NCI-H187 (cell line): ENCODE measurements at regions not wholly inside any gene's neighbourhood (a gene's known extent, or its start where the extent isn't known, plus 50 kb on each side); places are given as distances from the start of the nearest gene placed in this dataset.
"Not testable (repeated sequence)": the region's sequence is repeated elsewhere in the genome, so short reads cannot be mapped to it uniquely, and the experiment has no call there.

Source experiments
- DNase-seq, 2 experiments: peaks; one replicate each; lab custom pipeline; 2025; lab: John Stamatoyannopoulos, UW

DNA sequence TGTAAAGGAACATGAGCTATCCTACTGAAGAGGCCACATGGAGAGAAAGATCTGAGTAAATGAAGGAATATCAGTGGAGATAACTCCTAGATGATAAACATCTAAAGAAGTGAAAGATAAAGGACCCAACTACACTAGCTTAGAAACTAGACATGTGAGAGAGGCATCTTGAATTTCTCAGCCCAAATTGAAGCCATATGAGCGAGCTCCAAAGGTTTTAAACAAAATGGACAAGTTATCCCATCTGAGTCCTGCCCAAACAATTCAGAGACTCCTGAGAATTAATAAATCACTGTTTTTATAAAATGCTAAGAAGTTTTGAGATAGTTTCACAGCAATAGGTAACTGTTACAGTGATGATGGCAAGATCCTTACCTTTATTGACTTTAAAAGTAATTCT, 438.9 kb downstream of the NAV3 start:
- DNase-seq = no peak

- no peak for DNase-seq
These were observed 440.9 kb downstream of the NAV3 start for GRCh38 chr12:78271546-78271945.

- DNase-seq = no peak
These were observed 445.2 kb downstream of the NAV3 start for GRCh38 chr12:78275886-78276285.

GRCh38 chr12:78278706-78279190, 448.1 kb downstream of the NAV3 start:
- no peak for DNase-seq

- DNase-seq = no peak
These were observed 448.9 kb downstream of the NAV3 start for GRCh38 chr12:78279567-78279966.

DNA sequence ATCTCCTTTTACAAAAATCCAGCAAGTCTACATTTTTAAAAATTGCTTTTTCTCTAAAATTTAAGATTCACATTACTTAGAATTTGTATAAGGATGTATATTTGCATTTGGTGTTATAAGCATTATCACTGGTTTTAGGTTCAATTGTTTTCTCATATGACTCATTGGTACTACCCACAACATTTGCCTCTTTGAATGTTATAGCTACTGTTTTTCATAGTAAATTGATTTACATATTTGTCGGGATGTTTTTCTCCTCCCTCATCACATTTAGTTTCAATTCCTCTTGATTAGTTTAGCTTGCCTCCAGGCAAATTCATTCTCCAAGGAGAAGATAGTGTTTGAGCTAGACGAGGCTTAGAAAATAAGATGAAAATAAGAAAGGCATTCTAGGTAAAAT, 450.4 kb downstream of the NAV3 start:
- DNase-seq = not testable (repeated sequence)

- DNase-seq = no peak
These were observed 453.7 kb downstream of the NAV3 start for GRCh38 chr12:78284417-78284816.

GRCh38 chr12:78290606-78291345, 460.1 kb downstream of the NAV3 start:
- no peak for DNase-seq

- no peak for DNase-seq
These were observed 462.5 kb downstream of the NAV3 start for GRCh38 chr12:78293059-78293686.

- not testable (repeated sequence) for DNase-seq
These were observed 470.6 kb downstream of the NAV3 start for GRCh38 chr12:78301282-78301681.

- DNase-seq = no peak
These were observed 475.1 kb downstream of the NAV3 start for GRCh38 chr12:78305808-78306207.

DNA sequence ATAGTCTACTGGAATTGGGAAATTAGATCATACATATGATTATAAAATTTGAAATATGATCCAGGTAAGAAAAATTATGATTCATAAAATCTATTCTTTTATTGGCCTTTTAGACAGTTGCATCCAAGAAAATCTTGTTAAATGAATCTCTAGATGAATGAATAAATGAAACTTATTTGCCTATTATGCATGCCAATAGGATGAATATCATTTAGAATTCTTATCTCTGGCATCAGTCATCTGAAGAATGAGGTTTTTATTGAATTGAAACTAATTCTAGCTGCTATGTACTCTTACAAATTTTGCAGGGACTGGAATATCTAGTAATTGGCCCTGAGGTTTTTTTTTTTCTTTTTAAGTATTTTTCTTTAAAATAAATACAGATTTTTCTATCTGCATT, 475.5 kb downstream of the NAV3 start:
- no peak for DNase-seq

DNA sequence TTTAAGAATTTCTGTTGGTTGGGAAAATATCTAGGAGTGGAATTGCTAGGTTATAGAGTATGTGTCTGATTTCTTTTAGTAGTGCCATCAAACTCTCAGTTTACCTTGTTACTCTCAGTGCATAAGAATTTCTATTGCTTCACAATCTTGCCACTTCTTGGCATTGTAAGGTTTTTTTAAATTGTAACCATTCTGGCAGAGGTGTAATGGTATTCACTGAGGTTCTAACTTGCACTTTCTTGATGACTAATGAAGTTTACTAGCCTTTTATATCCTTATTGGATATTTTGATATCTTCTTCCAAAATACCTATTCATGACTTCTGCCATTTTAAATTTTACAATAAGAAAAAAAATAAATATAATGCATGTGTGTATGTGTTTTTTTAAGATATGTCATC, 478.0 kb downstream of the NAV3 start:
- DNase-seq = no peak

DNA sequence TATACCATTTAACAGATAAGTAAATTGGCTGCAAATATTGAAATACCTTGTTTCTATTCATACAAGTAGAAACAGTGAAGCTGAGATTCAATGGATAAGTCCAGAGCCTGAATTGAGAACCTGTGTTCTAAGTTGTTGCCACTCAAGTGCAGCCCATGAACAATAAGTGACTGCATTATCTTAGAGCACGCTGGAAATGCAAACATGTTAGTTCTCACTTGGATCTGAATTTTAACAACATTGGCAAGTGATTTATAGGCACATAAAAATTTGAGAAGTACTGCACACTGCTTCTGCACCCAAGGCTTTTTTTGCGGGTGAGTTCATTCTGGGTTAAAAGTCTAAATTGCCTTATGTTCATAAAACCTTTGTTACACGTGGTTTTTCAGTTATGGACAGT, 484.3 kb downstream of the NAV3 start:
- peak; percentile 53 to 77 for DNase-seq

DNA sequence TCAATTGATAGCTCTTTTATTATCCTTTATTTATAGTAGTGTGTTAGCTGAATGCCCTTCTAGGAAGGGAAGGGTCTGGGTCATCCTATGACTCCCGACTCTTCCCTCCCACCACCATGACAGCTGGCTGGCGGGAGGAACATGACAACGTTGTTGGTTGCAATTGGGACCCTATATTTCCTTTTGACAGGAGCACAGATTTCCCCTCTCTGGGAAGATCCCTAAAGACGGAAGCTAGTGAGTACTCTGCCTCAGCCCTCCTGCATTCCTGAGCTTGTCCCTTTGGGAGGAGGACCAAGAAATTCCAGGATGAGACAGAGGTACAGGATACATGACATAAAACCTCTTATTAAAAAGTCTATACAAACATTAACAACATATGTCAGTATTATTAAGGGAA, 485.4 kb downstream of the NAV3 start:
- DNase-seq = no peak

DNA sequence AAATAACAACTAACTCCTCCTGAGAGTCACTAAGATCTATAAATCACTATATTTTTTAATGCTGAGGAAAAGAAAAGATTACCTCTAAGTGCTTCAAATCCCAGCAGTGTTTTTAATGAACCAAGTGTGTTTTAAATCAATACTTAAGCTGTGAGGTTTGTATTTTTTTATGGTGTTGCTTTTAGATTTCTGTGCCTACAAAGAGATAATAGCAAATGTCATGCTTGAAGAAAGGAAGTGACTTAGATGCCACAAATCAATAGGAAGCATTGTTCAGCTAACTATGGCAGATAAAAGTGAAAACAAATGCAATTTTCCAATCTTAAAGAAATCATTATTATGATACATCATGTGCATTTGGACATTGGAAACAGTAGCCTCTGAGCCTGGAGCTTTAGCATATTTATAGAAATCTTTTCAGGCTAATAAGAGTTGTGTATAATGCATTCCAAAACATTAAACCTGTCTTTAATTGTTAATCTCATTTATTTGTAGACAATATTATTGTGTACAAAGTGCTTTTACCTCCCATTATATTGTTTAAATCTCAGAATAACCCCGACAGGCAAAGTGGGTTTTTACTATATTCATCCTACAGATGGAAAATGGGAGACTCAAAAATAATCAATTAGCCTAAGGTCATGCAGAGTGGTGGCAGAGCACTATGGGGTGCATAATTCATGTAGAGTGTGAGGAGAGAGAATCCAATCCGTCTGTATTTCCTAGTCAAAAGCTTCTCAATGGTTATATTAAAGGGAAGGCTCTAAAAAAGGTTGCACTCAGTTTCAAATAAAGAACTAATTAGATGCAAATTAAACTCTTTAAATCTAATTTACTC, 486.2 kb downstream of the NAV3 start:
- no peak for DNase-seq

DNA sequence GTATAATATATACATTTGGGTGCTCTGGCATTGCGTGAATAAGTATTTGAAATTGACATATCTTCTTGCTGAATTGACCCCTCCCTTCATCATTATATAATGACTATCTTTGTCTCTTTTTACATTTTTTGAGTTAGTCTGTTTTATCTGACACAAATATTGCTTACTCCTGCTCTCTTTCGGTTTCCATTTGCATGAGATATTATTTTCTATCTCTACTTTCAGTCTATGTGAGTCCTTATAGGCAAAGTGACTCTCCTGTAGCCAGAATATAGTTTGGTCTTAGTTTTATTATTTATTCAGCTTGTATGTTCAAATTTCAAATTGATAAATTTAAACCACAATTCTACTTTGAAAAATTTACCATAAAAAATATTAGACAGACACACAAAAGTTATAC, 491.0 kb downstream of the NAV3 start:
- DNase-seq = no peak

DNA sequence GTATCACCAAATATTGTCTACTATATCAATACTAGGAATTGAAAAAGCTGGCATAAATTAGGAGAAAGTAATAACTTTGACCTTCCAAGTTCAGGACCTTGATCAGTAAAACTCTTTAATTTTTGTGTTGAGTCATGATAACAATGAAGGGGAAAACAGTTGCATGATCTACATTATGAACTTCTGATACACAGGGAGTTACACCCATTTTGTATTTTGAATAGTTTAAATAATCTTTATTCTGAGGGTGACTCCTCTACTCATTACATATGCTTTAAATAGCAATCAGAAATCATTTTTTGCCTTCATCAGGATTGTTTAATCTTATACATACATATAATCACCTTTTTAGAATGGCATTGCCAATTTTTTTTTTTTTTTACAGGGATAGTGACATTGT, 492.5 kb downstream of the NAV3 start:
- no peak for DNase-seq

DNA sequence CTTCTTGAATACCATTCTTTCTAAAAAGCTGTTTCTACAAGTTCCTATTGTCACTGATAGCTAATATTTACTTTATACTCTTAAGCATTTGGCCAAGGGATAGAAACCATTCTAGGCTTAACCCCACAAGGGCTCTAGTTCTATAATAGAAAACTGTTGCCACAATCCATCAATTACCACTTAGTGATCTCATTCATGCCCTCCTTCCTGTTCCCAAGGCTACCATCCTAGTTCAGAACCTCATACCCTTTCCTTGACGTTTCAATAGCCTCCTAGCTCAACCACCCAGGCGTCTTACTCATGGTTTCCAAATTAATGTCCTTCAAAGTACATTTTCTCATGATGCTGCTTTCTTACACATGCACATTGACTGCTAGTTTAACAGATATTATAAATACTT, 493.5 kb downstream of the NAV3 start:
- DNase-seq = no peak

GRCh38 chr12:78328524-78328923, 497.8 kb downstream of the NAV3 start:
- DNase-seq = no peak

DNA sequence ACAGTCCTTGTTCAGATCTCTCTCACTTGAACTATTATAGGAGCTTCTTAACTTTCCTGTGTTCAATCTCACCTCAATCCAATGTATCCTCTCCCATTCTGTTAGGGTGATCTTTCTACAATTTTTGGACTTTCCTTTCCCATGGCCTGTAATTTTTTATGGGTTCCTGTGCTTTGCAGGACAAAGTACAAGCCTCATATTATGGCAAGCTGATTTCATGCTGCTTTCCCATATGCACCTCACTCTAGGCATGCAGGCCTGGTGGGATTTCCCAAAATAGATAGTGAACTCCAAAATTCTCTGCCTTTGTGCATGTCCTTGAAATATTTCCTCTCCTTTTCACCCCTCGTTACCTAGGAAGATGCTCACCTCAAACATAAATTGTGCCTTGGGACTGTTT, 499.4 kb downstream of the NAV3 start:
- no peak for DNase-seq

DNA sequence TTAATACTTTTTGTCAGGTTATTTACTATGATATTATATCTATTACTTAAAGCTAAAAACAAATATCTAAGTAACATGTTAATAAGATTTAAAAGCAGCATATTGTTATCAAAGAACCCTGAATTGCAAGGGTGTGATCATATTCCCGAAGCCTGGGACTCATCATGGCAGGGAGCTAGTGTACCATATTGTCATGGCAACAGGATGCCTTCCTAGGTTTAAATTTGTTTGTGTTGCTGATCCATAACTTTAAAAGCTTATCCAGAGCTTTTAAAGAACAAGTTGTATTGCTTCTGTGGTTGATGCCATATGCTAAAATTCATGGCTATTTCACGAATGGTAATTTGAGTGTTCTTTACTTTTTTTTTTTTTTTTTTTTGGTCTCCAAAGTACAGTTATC, 500.5 kb downstream of the NAV3 start:
- DNase-seq = no peak

GRCh38 chr12:78331753-78332152, 501.1 kb downstream of the NAV3 start:
- no peak for DNase-seq
